H4 (cell line): ENCODE measurements at regions not wholly inside any gene's neighbourhood (a gene's known extent, or its start where the extent isn't known, plus 50 kb on each side); places are given as distances from the start of the nearest gene placed in this dataset.
"Not testable (repeated sequence)": the region's sequence is repeated elsewhere in the genome, so short reads cannot be mapped to it uniquely, and the experiment has no call there.

ENCODE experiments used
- DNase-seq: peaks from one replicate; pipeline ENCODE4 v3.0.0-alpha.2; 2015; ENCODE audit warnings: low spot score

- no peak for DNase-seq
Measured at GRCh38 chr16:22653876-22654275, 143.2 kb downstream of the NPIPB5 start.

DNA sequence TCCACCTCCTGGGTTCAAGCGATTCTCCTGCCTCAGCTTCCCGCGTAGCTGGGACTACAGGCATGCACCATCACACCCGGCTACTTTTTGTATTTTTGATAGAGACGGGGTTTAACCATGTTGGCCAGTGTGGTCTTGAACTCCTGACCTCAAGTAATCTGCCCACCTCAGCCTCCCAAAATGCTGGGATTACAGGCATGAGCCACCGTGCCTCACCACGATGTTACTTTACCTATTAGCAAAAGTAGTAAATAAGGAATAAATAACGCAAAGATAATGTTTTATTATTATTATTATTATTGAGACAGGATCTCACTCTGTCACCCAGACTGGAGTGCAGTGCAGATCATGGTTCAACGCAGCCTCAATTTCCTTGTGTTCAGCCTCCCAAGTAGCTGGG lies 145.9 kb downstream of the NPIPB5 start:
- not testable (repeated sequence) for DNase-seq

DNA sequence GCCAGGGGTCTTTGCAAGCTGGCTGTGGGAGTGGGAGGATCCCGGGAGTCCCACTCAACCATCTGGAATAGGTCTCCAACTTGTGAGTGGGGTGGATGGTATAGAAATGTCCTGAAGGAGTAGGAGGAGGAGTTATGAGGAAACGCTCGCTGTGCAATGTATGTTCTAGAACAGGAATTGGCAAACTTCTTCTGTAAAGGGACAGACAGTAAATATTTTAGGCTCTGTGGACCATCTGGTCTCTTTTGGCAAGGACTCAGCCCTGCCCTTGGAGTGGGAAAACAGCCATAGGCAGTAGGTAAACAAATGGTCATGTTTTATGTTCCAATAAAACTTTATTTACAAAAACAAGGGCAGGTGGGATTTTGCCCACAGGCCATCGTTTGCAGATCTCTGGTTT lies 149.2 kb downstream of the NPIPB5 start:
- DNase-seq = no peak

- DNase-seq = no peak
Measured at GRCh38 chr16:22660441-22661160, 149.9 kb downstream of the NPIPB5 start.

- DNase-seq = no peak
Measured at GRCh38 chr16:22661161-22661647, 150.5 kb downstream of the NPIPB5 start.

DNA sequence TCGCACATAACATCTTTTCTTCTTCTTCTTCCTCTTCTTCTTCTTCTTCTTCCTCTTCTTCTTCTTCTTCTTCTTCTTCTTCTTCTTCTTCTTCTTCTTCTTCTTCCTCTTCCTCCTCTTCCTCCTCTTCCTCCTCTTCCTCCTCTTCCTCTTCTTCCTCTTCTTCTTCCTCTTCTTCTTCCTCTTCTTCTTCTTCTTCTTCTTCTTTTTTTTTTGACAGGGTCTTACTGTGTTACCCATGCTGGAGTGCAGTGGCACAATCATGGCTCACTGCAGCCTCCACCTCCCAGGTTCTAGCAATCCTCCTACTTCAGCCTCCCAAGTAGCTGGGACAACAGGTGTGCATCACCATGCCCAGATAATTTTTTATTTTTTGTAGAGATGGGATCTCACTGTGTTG lies 151.0 kb upstream of the HS3ST2 start:
- DNase-seq = not testable (repeated sequence)

GRCh38 chr16:22663389-22664064 lies 150.4 kb upstream of the HS3ST2 start:
- no peak for DNase-seq

- DNase-seq = no peak
Measured at GRCh38 chr16:22664132-22664531, 149.8 kb upstream of the HS3ST2 start.

DNA sequence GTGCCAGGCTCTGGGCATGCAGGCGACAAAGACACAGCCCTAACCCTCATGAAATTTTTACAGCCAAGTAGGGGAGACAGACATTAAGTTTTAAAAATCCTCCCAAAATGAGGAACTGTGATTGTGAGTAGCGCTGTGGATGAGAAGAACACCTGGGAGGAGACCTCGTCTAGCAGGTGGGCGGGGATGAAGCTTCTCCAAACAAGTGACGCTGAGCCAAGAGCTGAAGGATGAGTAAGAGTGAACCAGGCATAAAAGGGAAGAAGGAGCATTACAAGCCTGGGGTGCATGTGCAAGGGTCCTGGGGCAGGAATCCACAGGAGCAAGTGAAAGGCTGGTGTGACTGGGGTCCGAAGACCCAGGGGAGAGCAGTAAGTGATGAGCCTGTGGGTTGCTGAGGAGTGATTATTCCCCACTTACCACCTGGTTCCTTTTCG lies 149.4 kb upstream of the HS3ST2 start:
- no peak for DNase-seq

GRCh38 chr16:22665048-22665797 lies 148.7 kb upstream of the HS3ST2 start:
- no peak for DNase-seq

DNA sequence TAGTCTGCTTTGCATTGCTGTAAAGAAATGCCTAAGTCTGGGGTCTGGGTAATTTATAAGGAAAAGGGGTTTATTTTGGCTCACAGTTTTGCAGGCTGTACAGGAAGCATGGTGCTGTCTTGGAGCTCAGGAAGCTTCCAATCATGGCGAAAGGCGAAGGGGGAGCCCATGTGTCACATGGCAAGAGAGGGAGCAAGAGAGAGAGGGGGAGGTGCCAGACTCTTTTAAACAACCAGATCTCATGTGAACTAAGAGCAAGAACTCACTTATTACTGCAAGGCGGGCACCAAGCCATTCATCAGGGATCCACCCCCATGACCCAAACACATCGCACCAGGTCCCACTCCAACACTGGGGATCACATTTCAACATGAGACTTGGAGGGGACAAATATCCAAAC lies 148.2 kb upstream of the HS3ST2 start:
- no peak for DNase-seq

DNA sequence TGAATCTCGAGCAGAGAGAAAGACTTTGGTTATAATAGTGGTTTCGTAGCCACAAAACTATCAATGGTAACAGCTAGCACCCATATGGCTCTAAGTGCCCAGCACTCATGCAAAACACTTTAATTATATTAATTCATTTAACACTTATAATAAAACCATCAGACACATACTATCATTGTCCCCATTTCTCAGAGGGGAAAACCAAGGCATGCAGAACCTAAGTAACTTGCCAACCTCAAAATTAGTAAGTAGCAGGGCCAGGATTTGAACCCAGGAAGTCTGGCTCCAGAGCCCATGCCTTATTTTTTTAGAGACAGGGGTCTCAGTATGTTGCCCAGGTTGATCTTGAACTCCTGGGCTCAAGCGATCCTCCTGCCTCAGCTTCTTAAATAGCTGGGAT lies 145.6 kb upstream of the HS3ST2 start:
- no peak for DNase-seq

- DNase-seq = no peak
Measured at GRCh38 chr16:22670044-22670536, 143.9 kb upstream of the HS3ST2 start.

DNA sequence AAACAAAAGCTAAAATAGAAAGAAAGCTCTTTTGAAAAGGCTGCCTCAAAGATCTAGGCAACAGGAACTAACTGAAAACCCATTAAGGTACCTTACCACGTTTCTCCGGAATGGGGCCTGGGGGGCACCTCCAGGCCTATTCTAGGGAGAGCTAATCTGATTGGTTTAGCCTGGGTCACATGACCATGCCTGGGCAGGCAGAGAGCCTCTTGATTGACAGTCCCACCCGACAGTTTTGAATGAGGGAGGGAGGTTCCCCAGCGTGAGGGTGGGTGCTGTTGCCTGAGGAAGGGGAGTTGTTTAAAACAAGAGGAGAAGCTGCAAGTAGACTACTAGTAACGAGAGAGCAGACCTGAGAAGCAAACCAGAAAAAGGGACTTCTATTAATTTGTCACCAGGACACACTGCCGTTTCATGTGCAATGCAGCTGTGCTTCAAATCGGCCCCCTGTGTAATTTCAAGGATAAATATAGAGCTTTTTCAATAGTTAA lies 143.4 kb upstream of the HS3ST2 start:
- no peak for DNase-seq

DNA sequence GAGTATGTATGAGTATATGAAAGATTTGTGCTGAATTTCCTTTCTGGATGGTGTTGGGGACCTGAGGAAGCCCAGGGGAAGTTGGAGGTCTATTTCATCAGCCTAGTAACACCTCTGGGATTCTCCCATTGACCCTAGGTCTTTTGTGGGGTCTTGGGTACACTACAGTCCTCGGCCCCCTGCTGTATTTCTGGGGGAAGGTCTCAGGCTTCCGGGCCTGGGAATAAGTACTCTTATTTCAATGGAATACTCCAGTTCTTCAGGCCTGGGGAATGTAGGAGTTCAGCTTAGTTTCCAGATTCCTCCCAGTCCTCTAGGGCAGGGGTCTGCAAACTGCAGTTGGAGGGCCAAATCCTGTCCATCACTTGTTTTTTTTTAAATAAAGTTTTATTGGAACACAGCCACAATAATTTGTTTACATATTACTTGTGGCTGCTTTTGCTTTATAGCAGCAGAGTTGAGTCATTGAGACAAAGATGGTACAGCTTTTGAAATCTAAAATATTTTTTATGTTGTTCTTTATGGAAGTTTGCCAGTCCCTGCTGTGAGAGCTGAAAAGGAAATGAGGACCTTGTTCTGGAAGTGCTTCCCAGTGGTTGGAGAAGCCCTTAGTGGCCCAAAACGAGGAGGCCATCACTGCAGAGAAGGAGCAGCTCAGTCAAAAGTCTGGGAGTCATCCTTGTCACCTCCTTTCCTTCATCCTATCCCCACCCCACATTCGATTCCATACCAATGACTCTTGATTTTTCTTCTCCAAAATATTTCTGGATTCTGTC lies 142.5 kb upstream of the HS3ST2 start:
- DNase-seq = no peak

DNA sequence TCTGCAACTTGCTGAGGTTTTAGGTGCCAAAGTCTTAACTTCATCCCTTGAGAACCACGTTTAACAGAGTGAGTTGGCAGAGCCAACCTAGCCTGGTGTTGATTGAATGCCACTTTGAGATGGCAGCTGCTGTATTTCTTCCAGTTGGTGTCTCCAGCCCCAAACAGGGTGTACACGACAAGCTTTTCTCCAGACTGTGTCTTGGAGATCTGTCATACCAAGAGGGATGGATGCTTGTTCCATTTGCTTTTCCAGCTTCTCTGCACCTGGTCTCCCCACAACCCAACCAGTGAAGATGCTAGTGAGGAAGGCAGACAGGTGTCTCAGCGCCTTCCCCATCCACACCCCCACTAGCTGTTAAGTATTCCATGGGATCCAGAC lies 141.1 kb upstream of the HS3ST2 start:
- DNase-seq = no peak

DNA sequence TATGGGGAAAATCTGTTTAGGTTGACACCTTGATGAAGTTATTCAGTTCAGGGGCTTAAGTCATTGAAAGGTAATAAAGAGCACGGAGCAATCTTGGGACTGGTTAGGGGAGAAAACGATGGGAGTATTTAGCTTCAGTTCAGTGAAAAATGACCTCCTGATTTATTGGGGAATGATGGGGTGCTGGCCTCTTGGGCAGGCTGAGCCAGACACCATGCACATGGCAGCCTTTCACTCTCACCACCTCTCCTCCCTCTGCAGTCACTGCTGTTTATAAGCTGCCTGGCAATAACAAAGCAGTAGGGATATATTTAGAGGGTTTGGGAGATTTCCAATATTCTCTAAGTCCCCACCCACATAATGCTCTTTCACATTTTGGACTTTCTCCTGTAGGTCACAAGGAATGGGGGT lies 140.5 kb upstream of the HS3ST2 start:
- DNase-seq = no peak

GRCh38 chr16:22674832-22675191 lies 139.2 kb upstream of the HS3ST2 start:
- no peak for DNase-seq

DNA sequence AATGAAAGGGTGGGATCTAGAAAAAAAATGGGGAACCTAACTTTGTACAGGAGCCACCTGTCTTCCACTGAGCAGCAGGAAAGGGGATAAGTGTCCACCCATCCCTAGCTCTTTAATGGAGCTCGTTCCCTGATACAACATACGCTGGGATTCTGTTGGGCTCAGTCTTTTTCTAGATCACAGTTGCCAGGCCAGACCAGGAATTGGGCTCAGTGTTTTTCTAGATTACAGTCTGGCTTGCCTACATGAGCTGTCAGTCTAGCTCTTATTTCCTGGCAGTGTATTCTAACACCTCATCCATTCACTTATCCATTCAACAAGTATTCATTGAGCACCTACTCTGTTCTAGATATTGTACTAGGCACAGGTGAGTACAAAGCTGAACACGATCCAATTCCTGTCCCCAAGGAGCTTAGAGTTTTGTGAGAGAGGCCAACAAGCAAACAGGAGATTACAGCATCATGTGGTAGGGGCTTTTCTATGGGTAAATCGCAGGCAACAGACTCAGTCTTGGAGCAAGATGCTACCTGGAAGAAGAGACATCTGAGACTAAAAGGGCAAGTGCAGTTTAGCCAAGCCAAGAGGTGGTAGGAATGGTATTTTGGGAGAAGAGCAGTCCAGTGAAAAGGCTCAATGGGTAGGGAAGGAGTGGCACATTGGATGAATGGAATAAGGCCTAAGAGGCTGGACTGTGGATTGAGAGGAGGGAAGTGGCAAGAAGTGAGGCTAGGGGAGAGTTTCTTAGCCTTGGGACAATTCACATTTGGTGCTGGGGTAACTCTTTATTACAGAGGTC lies 138.0 kb upstream of the HS3ST2 start:
- DNase-seq = no peak

DNA sequence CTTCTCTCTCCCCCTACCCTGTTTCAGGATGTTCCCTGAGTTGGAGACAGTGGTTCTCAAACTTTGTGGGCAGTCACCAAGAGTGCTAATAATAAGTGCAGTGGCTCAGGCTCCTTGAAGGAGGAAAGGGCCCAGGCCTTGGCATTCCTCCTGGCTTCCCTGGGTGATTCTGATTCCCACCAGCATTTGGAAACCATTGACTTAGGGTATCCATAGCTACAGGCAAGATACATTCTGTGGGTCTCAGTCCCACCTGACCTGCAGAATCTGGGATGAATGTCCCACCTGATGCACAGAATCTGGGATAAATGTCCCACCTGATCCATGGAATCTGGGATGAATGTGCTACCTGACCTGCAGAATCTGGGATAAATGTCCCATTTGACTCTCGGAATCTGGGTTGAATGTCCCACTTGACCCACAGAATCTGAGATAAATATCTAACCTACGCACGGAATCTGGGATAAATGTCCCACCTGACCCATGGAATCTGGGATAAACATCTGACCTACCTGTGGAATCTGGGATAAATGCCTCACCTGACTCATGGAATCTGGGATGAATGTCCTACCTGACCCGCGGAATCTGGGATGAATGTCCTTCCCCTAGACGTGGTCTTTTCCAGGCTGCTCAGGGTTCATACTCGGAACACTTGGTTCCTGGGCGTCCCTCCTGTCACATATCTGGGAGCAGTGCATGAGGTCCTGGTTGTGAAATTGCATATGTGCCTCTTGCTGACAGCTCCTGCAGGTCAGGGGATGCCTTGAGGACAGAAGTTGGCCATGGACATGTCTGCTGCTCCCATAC lies 136.7 kb upstream of the HS3ST2 start:
- DNase-seq = no peak
